ENCODE measurements at regions not wholly inside any gene's neighbourhood (a gene's known extent, or its start where the extent isn't known, plus 50 kb on each side); places are given as distances from the start of the nearest gene placed in this dataset.

- no peak for TF ChIP-seq EZH2 (IDR thresholded peaks at IDR 0.05; ENCODE audit: insufficient read depth, poor library complexity, severe bottlenecking)
- no peak for TF ChIP-seq EZH2phosphoT487 (IDR thresholded peaks at IDR 0.05; ENCODE audit: insufficient read depth, low read depth)
Measured at GRCh38 chr21:37986751-37987399, 70.6 kb upstream of the KCNJ6 start.
